ENCODE measurements at regions not wholly inside any gene's neighbourhood (a gene's known extent, or its start where the extent isn't known, plus 50 kb on each side); places are given as distances from the start of the nearest gene placed in this dataset.
"Not testable (repeated sequence)": the region's sequence is repeated elsewhere in the genome, so short reads cannot be mapped to it uniquely, and the experiment has no call there.

DNA sequence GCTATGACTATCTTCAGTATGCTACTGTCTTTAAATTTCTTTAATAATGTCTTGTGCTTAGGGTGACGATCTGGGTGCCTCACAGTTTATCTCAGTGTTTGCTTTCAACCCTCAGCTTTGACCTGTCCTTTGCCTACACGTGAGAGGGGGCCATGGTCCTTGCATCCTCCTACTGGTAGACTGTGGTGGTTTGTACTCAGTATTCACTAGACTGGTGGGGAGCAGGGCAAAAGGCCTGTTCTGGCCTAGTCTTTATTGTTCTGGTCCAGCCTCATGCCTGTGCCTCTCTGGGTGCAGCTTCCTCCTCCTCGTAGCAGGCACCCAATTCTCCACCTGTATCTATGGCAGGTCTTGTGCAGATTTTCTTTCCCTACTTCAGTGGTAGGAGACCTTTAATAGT lies 354.9 kb downstream of the CD109 start:
- 73% methylated on average over 3 of the region's 3 CpGs for WGBS
- no peak for DNase-seq (ENCODE audit: low read depth in 6 of 9, low spot score in 9 of 9)
- H3K4me1 ChIP-seq (ENCODE audit: control insufficient read depth in 2 of 2, insufficient read depth in 2 of 2, low read length in 2 of 2), result no peaks in the 10 kb centered on the region

DNA sequence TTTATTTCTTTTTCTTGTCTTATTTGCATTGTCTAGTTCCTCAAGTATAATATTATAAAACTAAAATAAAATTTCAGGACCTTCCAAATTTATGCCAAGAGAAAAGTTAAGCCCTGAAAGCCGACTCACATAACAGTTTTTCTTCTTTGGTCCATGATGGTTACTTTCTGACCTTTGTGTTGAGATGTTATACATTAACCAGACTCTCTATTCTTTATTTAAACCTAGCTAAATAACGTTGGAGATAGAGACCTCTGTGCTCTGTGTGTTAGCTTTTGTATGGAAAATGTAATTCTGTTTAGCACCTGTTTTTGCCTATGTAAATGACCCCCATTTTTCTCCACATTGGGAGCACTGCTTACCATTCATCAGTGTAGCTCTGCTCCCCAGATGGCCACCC lies 352.4 kb downstream of the CD109 start:
- Histone ChIP-seq H3K27ac (ENCODE audit: low read depth in 1 of 2, low read length in 1 of 2) (no peak overlapping the region), H3K4me3 (ENCODE audit: low read length in 2 of 2) (no peak overlapping the region), H3K4me1 (ENCODE audit: control insufficient read depth in 2 of 2, insufficient read depth in 2 of 2, low read length in 2 of 2) (no peaks in the 10 kb centered on the region), H3K36me3 (ENCODE audit: control insufficient read depth in 2 of 2, insufficient read depth in 2 of 2, low read length in 1 of 2) (no peaks in the 10 kb centered on the region), H3K9me3 (ENCODE audit: control insufficient read depth in 2 of 2, insufficient read depth in 1 of 2, low read length in 1 of 2) (no peaks in the 10 kb centered on the region), H3K27me3 (ENCODE audit: control insufficient read depth in 2 of 2, insufficient read depth in 1 of 2, low read length in 1 of 2) (no peaks in the 10 kb centered on the region)
- DNase-seq (ENCODE audit: low read depth in 6 of 9, low spot score in 9 of 9), result no peak
- 67% methylated on average over 2 of the region's 2 CpGs for WGBS

More for the DNA sequence above, 354.9 kb downstream of the CD109 start:
- no peaks in the 10 kb centered on the region for H3K36me3 ChIP-seq (ENCODE audit: control insufficient read depth in 2 of 2, insufficient read depth in 2 of 2, low read length in 1 of 2)
- H3K27ac ChIP-seq (ENCODE audit: low read depth in 1 of 2, low read length in 1 of 2), result no peak overlapping the region
- H3K4me3 ChIP-seq (ENCODE audit: low read length in 2 of 2), result no peak overlapping the region
- no peaks in the 10 kb centered on the region for H3K9me3 ChIP-seq (ENCODE audit: control insufficient read depth in 2 of 2, insufficient read depth in 1 of 2, low read length in 1 of 2)
- H3K27me3 ChIP-seq (ENCODE audit: control insufficient read depth in 2 of 2, insufficient read depth in 1 of 2, low read length in 1 of 2), result no peaks in the 10 kb centered on the region

DNA sequence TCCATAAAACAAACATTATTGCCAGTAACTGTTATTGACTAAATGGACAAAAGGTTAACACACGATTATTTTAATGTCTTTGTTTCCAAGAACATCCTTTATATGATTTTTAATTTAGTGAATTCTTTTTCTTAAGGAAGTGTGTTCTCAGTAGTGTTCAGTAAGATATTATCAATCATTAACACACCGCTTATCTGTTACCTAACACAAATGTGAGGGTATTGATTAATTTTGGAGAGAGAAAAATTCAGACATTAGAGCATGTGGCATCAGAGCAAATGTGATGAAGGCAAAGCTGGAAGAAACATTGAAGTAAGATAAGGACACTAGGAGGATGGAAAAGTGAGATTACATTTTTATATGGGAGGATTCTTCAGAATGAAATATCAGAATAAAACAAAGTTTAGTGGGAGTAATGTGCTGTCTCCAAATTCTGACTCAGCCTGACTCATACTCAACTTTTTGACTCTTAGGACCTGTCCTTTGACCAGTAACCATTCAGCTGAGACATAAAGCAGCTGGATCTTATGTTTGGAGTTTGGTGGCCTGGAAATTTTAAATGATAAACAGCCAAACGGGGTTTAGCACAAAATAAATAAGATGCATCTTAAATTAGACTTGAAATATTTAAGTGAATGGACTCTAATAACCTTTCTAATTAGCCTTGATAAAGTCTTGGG lies 348.6 kb downstream of the CD109 start:
- H3K27me3 ChIP-seq (ENCODE audit: control insufficient read depth in 2 of 2, insufficient read depth in 1 of 2, low read length in 1 of 2), result no peaks in the 10 kb centered on the region
- WGBS, result 93% methylated on average over 3 of the region's 3 CpGs

DNA sequence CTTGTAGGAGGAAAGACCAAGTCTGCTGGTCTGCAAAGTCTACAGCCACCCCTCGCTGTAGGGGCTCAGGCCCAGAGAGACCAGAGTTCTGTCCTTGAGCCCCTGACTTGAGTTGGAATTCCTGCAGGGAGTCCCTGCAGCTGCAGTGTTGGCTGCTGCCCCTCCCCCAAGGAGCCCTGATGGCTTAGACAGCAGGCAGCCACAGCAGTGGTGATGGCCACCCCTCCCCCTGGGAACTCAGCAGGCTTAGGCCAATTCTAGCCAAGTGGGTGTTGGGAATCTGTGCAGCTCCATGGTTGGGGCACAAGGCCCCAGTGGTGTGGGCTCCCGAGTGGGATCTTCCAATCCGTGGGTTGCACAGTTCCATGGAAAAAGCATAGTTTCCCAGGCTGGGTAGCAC lies 345.4 kb downstream of the CD109 start:
- Histone ChIP-seq H3K4me3 (ENCODE audit: low read length in 2 of 2) (no peak overlapping the region), H3K9me3 (ENCODE audit: control insufficient read depth in 2 of 2, insufficient read depth in 1 of 2, low read length in 1 of 2) (no peaks in the 10 kb centered on the region), H3K36me3 (ENCODE audit: control insufficient read depth in 2 of 2, insufficient read depth in 2 of 2, low read length in 1 of 2) (no peaks in the 10 kb centered on the region), H3K27me3 (ENCODE audit: control insufficient read depth in 2 of 2, insufficient read depth in 1 of 2, low read length in 1 of 2) (no peaks in the 10 kb centered on the region), H3K27ac (ENCODE audit: low read depth in 1 of 2, low read length in 1 of 2) (no peak overlapping the region), H3K4me1 (ENCODE audit: control insufficient read depth in 2 of 2, insufficient read depth in 2 of 2, low read length in 2 of 2) (no peaks in the 10 kb centered on the region)
- no peak for DNase-seq (ENCODE audit: low read depth in 6 of 9, low spot score in 9 of 9)
- 91% methylated on average over 3 of the region's 3 CpGs for WGBS

More for the DNA sequence above, 348.6 kb downstream of the CD109 start:
- H3K9me3 ChIP-seq (ENCODE audit: control insufficient read depth in 2 of 2, insufficient read depth in 1 of 2, low read length in 1 of 2), result no peaks in the 10 kb centered on the region
- DNase-seq (ENCODE audit: low read depth in 6 of 9, low spot score in 9 of 9), result no peak
- no peak overlapping the region for H3K4me3 ChIP-seq (ENCODE audit: low read length in 2 of 2)
- no peaks in the 10 kb centered on the region for H3K36me3 ChIP-seq (ENCODE audit: control insufficient read depth in 2 of 2, insufficient read depth in 2 of 2, low read length in 1 of 2)
- H3K4me1 ChIP-seq (ENCODE audit: control insufficient read depth in 2 of 2, insufficient read depth in 2 of 2, low read length in 2 of 2), result no peaks in the 10 kb centered on the region
- no peak overlapping the region for H3K27ac ChIP-seq (ENCODE audit: low read depth in 1 of 2, low read length in 1 of 2)

DNA sequence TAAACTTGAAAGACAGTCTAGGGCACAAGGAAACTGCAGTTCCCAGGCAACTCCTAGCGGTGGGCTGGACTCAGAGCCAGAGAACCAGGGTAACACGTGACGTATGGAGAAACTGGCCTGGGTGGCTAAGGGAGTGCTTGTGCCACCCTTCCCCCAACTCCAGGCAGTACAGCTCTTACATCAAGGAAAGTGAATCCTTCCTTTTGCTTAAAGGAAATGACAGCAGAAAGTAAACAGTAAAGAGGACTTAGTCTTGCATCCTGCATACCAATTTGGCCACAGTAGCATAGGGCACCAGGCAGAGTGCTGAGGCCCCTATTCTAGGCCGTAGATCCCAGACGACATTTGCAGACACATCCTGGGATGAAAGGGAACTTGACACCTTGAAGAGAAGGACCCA lies 322.8 kb downstream of the CD109 start:
- H3K27me3 ChIP-seq (ENCODE audit: control insufficient read depth in 2 of 2, insufficient read depth in 1 of 2, low read length in 1 of 2), result no peaks in the 10 kb centered on the region
- no peak for DNase-seq (ENCODE audit: low read depth in 6 of 9, low spot score in 9 of 9)
- H3K4me1 ChIP-seq (ENCODE audit: control insufficient read depth in 2 of 2, insufficient read depth in 2 of 2, low read length in 2 of 2), result no peaks in the 10 kb centered on the region
- 88% methylated on average over 5 of the region's 5 CpGs for WGBS
- H3K4me3 ChIP-seq (ENCODE audit: low read length in 2 of 2), result no peak overlapping the region
- H3K27ac ChIP-seq (ENCODE audit: low read depth in 1 of 2, low read length in 1 of 2), result no peak overlapping the region
- H3K9me3 ChIP-seq (ENCODE audit: control insufficient read depth in 2 of 2, insufficient read depth in 1 of 2, low read length in 1 of 2), result peaks cover 0 to 5% of the 10 kb centered on the region in 2 donors
- no peaks in the 10 kb centered on the region for H3K36me3 ChIP-seq (ENCODE audit: control insufficient read depth in 2 of 2, insufficient read depth in 2 of 2, low read length in 1 of 2)

DNA sequence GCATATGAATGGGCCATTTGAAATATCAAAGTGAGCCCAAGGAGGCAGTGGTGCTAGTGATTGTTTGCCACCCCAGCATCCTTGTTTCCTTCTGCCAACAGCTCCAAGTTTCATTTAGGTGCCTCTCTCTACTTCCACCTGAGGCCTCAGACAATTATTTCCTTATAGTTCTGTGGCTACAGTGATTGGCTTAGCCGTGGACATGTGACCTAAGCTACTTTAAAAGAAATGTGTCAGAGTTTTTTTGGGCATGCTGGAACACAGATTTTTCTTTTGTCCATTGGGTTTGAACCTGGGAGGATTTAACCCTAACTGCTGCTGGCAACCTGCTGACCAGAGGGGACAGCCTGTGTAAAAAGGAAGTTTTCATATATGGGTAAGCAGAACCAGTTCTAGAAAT lies 319.4 kb downstream of the CD109 start:
- WGBS, result 69% methylated on average over 1 of the region's 1 CpG
- no peaks in the 10 kb centered on the region for H3K4me1 ChIP-seq (ENCODE audit: control insufficient read depth in 2 of 2, insufficient read depth in 2 of 2, low read length in 2 of 2)
- no peak for DNase-seq (ENCODE audit: low read depth in 6 of 9, low spot score in 9 of 9)
- H3K27ac ChIP-seq (ENCODE audit: low read depth in 1 of 2, low read length in 1 of 2), result no peak overlapping the region
- no peak overlapping the region for H3K4me3 ChIP-seq (ENCODE audit: low read length in 2 of 2)
- H3K9me3 ChIP-seq (ENCODE audit: control insufficient read depth in 2 of 2, insufficient read depth in 1 of 2, low read length in 1 of 2), result peaks cover 0 to 10% of the 10 kb centered on the region in 2 donors
- H3K36me3 ChIP-seq (ENCODE audit: control insufficient read depth in 2 of 2, insufficient read depth in 2 of 2, low read length in 1 of 2), result no peaks in the 10 kb centered on the region
- H3K27me3 ChIP-seq (ENCODE audit: control insufficient read depth in 2 of 2, insufficient read depth in 1 of 2, low read length in 1 of 2), result no peaks in the 10 kb centered on the region

DNA sequence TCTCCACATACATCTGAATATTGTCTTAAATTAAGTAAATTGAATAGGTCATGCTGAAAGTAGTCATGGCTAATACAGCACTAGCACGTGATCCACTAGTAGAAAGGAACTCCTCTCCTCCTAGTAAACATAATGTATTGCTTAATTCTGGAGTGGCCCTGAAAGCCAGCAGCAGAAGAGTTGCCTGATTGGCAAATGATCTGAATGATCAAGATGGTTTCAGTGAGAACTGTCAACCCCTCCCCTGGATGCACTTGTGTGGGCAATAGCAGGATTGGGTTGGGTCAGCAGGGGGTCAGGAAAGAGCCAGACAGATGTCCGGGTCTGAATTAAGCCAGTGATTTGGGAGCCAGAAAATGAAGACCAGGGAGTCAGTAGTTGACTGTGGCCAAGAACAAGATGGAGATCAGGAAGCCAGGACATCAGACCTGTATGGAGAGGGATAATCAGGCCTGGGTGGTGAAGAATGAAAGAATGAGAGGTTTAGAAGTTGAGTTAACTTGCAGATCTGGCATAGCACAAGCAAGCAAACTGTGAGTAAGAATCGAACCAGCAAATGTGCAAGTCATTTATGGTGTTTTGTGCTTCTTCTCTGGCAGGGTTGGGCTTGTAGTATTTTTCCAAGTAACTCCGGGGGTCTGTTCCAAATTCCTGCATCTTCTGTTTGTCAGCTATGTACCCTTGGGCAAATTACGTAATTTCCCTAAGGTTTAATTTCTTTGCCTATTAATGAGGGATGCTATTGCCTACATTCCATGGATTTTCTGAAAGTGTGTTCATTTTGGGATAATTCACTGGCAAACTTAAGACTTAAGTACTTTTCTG lies 304.9 kb downstream of the CD109 start:
- no peaks in the 10 kb centered on the region for H3K27me3 ChIP-seq (ENCODE audit: control insufficient read depth in 2 of 2, insufficient read depth in 1 of 2, low read length in 1 of 2)
- 89% methylated on average over 5 of the region's 5 CpGs for WGBS
- H3K36me3 ChIP-seq (ENCODE audit: control insufficient read depth in 2 of 2, insufficient read depth in 2 of 2, low read length in 1 of 2), result no peaks in the 10 kb centered on the region
- no peak for DNase-seq (ENCODE audit: low read depth in 6 of 9, low spot score in 9 of 9)
- no peaks in the 10 kb centered on the region for H3K4me1 ChIP-seq (ENCODE audit: control insufficient read depth in 2 of 2, insufficient read depth in 2 of 2, low read length in 2 of 2)
- no peak overlapping the region for H3K27ac ChIP-seq (ENCODE audit: low read depth in 1 of 2, low read length in 1 of 2)
- no peaks in the 10 kb centered on the region for H3K9me3 ChIP-seq (ENCODE audit: control insufficient read depth in 2 of 2, insufficient read depth in 1 of 2, low read length in 1 of 2)
- H3K4me3 ChIP-seq (ENCODE audit: low read length in 2 of 2), result no peak overlapping the region

DNA sequence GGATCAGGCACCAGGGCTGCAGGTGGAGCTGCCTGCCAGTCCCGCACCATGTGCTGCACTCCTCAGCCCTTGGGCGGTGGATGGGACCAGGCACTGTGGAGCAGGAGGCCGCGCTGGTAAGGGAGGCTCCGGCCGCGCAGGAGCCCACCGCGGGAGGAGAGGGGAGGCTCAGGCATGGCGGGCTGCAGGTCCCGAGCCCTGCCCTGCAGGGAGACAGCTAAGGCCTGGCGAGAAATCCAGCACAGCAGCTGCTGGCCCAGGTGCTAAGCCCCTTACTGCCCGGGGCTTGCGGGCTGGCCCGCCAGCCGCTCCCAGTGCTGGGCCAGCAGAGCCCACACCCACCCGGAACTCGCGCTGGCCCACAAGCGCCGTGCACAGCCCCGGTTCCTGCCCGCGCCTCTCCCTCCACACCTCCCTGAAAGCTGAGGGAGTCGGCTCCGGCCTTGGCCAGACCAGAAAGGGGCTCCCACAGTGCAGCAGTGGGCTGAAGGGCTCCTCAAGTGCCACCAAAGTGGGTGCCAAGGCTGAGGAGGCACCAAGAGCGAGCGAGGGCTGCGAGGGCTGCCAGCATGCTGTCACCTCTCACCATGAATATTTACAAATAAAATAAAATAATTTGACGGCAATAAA lies 294.7 kb downstream of the CD109 start:
- not testable (repeated sequence) for DNase-seq (ENCODE audit: low read depth in 6 of 9, low spot score in 9 of 9); H3K9me3 ChIP-seq (ENCODE audit: control insufficient read depth in 2 of 2, insufficient read depth in 1 of 2, low read length in 1 of 2); H3K4me3 ChIP-seq (ENCODE audit: low read length in 2 of 2); H3K27ac ChIP-seq (ENCODE audit: low read depth in 1 of 2, low read length in 1 of 2); H3K36me3 ChIP-seq (ENCODE audit: control insufficient read depth in 2 of 2, insufficient read depth in 2 of 2, low read length in 1 of 2); H3K27me3 ChIP-seq (ENCODE audit: control insufficient read depth in 2 of 2, insufficient read depth in 1 of 2, low read length in 1 of 2); H3K4me1 ChIP-seq (ENCODE audit: control insufficient read depth in 2 of 2, insufficient read depth in 2 of 2, low read length in 2 of 2)
- 98% methylated on average over 30 of the region's 30 CpGs for WGBS

DNA sequence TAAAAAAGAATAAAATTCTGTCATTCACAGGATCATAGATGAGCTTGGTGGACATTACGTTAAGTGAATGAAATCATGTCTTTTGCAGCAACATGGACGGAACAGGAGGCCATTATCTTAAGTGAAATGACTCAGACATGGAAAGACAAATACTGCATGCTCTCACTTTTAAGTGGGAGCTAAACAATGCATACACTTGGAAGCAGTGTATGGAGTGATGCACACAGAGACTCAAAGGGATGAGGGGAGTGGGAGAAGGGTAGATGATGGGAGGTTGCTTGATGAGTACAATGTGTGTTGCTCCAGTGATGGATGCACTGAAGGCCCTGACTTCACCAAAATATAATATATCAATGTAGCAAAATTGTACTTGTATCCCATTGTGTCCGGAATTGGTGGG lies 293.4 kb downstream of the CD109 start:
- H3K9me3 ChIP-seq (ENCODE audit: control insufficient read depth in 2 of 2, insufficient read depth in 1 of 2, low read length in 1 of 2), result no peaks in the 10 kb centered on the region
- no peaks in the 10 kb centered on the region for H3K4me1 ChIP-seq (ENCODE audit: control insufficient read depth in 2 of 2, insufficient read depth in 2 of 2, low read length in 2 of 2)
- no peaks in the 10 kb centered on the region for H3K27me3 ChIP-seq (ENCODE audit: control insufficient read depth in 2 of 2, insufficient read depth in 1 of 2, low read length in 1 of 2)
- 94% methylated on average over 3 of the region's 3 CpGs for WGBS
- H3K36me3 ChIP-seq (ENCODE audit: control insufficient read depth in 2 of 2, insufficient read depth in 2 of 2, low read length in 1 of 2), result no peaks in the 10 kb centered on the region
- H3K27ac ChIP-seq (ENCODE audit: low read depth in 1 of 2, low read length in 1 of 2), result no peak overlapping the region
- no peak for DNase-seq (ENCODE audit: low read depth in 6 of 9, low spot score in 9 of 9)
- no peak overlapping the region for H3K4me3 ChIP-seq (ENCODE audit: low read length in 2 of 2)

All from thymus (tissue), 11 donors.